Right atrium auricular region (tissue), 2 donors: ENCODE measurements at regions not wholly inside any gene's neighbourhood (a gene's known extent, or its start where the extent isn't known, plus 50 kb on each side); places are given as distances from the start of the nearest gene placed in this dataset.

Source experiments
- DNase-seq: peaks from one replicate; pipeline ENCODE4 v3.0.0-alpha.2; 2019; ENCODE audit warnings: low spot score
- H3K27ac ChIP-seq, 2 donors: fragments of 200-600 bp; sonication (generic); 1 replicate in 1 of 2; 2 replicates in 1 of 2; pipeline ENCODE4 v1.5.1; 2016 to 2019
- H3K27me3 ChIP-seq, 2 donors: fragments of 200-600 bp; sonication (generic); one replicate each; pipeline versions ENCODE4 v1.5.1 to v1.6.0; 2017 to 2019
- H3K36me3 ChIP-seq: fragments of 200-600 bp; sonication (generic); one replicate; pipeline ENCODE4 v1.5.1; 2016
- H3K4me1 ChIP-seq, 2 donors: fragments of 200-600 bp; sonication (generic); one replicate each; pipeline versions ENCODE4 v1.5.1 to v1.6.0; 2017 to 2019
- H3K4me3 ChIP-seq, 2 donors: fragments of 200-600 bp; sonication (generic); 1 replicate in 1 of 2; 2 replicates in 1 of 2; pipeline ENCODE4 v1.5.1; 2017 to 2019; ENCODE audit warnings: mild to moderate bottlenecking in 1 of 2, moderate library complexity in 1 of 2
- H3K9me3 ChIP-seq, 2 donors: fragments of 200-600 bp; sonication (generic); one replicate each; pipeline ENCODE4 v1.5.1; 2019
- TF ChIP-seq, protein P1 (sequence below), 2 donors: fragments of 200-600 bp; sonication (generic); IDR thresholded peaks; one replicate each; pipeline ENCODE4 v1.5.1; 2019; ENCODE audit warnings: antibody characterized with exemption in 2 of 2

DNA sequence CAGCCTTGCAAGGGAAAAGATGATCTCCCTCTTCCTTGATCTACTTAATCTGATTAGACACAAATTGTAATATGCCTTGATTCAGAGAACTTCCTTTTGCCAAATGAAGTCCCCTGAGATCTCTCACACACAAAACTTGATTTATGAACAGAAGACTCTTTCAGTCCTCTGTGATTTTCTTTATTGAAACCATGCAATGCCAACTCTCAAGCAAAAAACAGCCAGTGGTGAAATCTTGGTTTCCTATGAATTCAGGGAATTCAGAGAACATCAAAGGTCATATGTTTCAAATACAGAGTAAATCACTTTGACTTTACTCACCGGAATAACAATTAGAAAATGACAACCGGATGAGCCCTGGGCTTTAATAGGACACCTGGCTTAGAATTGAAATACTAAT lies 211.7 kb downstream of the ABHD5 start:
- Histone ChIP-seq H3K27me3 (no peaks in the 10 kb centered on the region), H3K36me3 (no peaks in the 10 kb centered on the region), H3K4me3 (no peak overlapping the region), H3K9me3 (no peaks in the 10 kb centered on the region), H3K4me1 (no peaks in the 10 kb centered on the region), H3K27ac (no peak overlapping the region)
- TF ChIP-seq, protein P1, sequence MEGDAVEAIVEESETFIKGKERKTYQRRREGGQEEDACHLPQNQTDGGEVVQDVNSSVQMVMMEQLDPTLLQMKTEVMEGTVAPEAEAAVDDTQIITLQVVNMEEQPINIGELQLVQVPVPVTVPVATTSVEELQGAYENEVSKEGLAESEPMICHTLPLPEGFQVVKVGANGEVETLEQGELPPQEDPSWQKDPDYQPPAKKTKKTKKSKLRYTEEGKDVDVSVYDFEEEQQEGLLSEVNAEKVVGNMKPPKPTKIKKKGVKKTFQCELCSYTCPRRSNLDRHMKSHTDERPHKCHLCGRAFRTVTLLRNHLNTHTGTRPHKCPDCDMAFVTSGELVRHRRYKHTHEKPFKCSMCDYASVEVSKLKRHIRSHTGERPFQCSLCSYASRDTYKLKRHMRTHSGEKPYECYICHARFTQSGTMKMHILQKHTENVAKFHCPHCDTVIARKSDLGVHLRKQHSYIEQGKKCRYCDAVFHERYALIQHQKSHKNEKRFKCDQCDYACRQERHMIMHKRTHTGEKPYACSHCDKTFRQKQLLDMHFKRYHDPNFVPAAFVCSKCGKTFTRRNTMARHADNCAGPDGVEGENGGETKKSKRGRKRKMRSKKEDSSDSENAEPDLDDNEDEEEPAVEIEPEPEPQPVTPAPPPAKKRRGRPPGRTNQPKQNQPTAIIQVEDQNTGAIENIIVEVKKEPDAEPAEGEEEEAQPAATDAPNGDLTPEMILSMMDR (IDR thresholded peaks at IDR 0.05), result no peak
- DNase-seq, result no peak

- Histone ChIP-seq H3K4me3 (no peak overlapping the region), H3K27ac (no peak overlapping the region), H3K27me3 (no peaks in the 10 kb centered on the region), H3K9me3 (no peaks in the 10 kb centered on the region), H3K4me1 (no peaks in the 10 kb centered on the region), H3K36me3 (no peaks in the 10 kb centered on the region)
- DNase-seq, result no peak
- TF ChIP-seq, protein P1 (IDR thresholded peaks at IDR 0.05), result no peak
Observed at GRCh38 chr3:43905157-43905556, 214.4 kb downstream of the ABHD5 start.

- H3K27me3 ChIP-seq, result no peaks in the 10 kb centered on the region
Observed at GRCh38 chr3:43906849-43907507, 216.2 kb downstream of the ABHD5 start.

DNA sequence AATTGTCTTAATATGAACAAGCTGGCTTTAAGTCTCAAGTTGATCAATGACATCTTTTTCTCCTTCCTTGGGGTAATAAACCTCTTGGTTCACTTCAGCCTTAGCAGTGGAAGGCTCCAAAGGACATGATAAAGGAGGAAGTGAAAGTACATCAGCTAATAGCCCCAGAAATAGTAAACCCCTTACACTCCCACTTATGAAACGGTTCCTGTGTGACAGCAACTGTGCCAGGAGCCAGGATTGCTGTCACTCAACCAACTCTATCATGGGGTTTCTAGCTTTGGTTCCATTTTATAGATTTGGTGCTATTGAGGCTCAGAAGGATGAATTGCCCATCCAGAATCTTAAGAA lies 216.7 kb downstream of the ABHD5 start:
- DNase-seq, result no peak
- TF ChIP-seq, protein P1 (IDR thresholded peaks at IDR 0.05), result no peak
- Histone ChIP-seq H3K4me1 (no peaks in the 10 kb centered on the region), H3K27ac (no peak overlapping the region), H3K36me3 (no peaks in the 10 kb centered on the region), H3K9me3 (no peaks in the 10 kb centered on the region), H3K4me3 (no peak overlapping the region), H3K27me3 (no peaks in the 10 kb centered on the region)

More at GRCh38 chr3:43906849-43907507, 216.2 kb downstream of the ABHD5 start:
- no peak for DNase-seq
- Histone ChIP-seq H3K27ac (no peak overlapping the region), H3K9me3 (no peaks in the 10 kb centered on the region), H3K36me3 (no peaks in the 10 kb centered on the region), H3K4me3 (no peak overlapping the region), H3K4me1 (no peaks in the 10 kb centered on the region)
- TF ChIP-seq, protein P1 (IDR thresholded peaks at IDR 0.05), result no peak

- Histone ChIP-seq H3K27me3 (no peaks in the 10 kb centered on the region), H3K9me3 (no peaks in the 10 kb centered on the region), H3K27ac (no peak overlapping the region), H3K36me3 (no peaks in the 10 kb centered on the region), H3K4me3 (no peak overlapping the region), H3K4me1 (no peaks in the 10 kb centered on the region)
- DNase-seq, result no peak
- TF ChIP-seq, protein P1 (IDR thresholded peaks at IDR 0.05), result no peak
Observed at GRCh38 chr3:43908456-43908855, 217.7 kb downstream of the ABHD5 start.

DNA sequence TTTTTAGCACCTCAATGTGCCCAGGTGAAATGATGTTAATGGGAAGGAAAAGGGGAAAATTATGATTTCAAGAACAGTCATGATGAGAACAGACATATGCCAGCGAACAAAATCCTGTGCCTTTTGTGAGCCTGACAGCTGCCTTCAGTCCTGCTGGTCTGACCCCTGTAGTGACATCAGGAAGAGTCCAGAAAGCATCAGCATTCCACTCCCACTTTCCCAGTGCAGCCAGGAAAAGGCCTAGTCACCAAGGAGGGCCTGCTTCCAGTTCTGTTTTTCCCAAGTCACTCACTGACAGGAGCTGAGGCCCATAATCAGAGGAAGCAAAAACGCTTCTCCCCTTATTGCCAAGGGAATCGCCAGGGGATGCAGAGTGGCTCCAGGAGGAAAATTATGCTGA lies 218.4 kb downstream of the ABHD5 start:
- peak; percentile 62 for DNase-seq

More for the DNA sequence above, 218.4 kb downstream of the ABHD5 start:
- no peaks in the 10 kb centered on the region for H3K36me3 ChIP-seq
- H3K4me3 ChIP-seq, result no peak overlapping the region
- no peak overlapping the region for H3K27ac ChIP-seq
- no peaks in the 10 kb centered on the region for H3K9me3 ChIP-seq
- TF ChIP-seq, protein P1 (IDR thresholded peaks at IDR 0.05), result no peak
- no peaks in the 10 kb centered on the region for H3K27me3 ChIP-seq
- H3K4me1 ChIP-seq, result no peaks in the 10 kb centered on the region
